HG02981 (cell line): ENCODE measurements at regions not wholly inside any gene's neighbourhood (a gene's known extent, or its start where the extent isn't known, plus 50 kb on each side); places are given as distances from the start of the nearest gene placed in this dataset.

Experiments
- ATAC-seq: cut with Tn5 transposase; IDR thresholded peaks from one replicate; pipeline ENCODE4 v1.9.1; 2021; ENCODE audit warnings: mild to moderate bottlenecking, moderate library complexity; ENCODE audit not compliant: unreplicated experiment

DNA sequence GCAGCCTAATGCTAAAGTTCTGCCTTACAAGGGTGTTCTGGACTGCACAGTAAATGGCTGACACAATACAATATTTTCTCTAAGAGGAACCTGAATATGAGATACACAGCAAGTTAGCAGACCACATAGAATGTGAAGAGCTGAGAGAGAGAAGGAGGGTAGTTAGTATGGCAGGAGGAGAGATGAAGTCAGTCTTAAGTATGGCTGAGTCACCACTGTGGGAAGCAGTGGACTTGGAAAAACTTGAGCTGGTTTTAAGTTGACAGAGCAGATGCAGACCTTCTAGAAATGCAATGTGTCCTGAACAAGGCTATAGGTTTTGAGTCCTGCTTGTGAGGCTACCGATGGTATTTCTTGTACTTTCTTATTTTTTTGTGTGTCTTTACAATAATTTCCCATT, 172.5 kb downstream of the SH2D1A start:
- no peak for ATAC-seq

DNA sequence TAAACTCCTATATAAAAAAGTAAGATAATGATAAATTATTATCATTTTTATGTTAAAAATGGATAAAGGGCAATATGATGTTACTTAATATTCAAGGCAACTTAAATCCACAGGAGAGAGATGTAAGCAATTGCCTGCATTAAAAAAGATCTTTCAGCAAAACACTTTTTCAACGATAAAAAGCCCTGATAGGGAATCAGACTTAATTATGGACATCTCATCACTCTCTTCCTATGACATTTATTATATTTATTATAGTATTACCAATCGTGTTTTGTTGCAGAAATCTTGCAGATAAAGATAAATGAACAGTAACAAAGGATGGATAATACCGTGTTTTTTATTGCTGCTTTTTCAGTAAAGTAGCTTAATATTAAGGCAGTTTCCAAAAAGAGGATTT, 178.5 kb downstream of the SH2D1A start:
- no peak for ATAC-seq

DNA sequence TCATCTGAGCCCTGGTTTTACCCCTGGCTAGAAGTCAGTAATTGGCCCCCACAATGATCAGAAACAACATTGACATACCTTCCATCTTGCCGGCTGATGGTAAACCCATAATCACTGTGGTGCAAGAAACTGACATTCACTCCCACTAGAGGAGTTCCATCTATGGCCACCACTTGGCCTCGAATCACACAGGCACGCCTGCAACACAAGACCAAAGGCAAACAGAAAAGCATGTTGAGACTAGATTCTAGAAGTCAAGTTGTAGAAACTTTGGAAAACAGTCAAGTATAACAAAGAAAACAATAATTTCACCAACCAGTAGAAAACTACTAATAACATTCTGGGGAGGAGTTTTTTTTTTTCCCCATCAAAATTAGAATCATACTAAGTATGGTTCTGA, 183.4 kb downstream of the SH2D1A start:
- no peak for ATAC-seq

DNA sequence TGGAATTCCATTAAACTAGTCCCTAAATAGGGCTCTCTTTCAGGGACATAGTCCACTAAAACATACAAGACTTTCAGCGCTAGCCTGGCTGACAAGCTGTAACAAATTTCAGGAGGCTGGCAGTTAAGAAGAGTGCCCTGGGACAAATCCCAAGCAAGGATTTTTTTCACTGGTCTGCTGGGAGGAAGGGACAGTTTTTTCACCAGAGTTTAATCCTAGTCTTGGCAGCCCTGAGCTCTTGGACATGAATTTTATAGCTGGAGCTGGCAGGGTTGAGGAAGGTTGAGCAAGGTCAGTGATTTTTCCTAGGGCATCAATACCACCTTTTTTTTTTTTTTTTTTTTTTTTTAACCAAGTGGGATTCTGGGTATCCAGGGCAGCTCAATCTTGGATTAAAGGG, 184.4 kb downstream of the SH2D1A start:
- ATAC-seq: no peak

DNA sequence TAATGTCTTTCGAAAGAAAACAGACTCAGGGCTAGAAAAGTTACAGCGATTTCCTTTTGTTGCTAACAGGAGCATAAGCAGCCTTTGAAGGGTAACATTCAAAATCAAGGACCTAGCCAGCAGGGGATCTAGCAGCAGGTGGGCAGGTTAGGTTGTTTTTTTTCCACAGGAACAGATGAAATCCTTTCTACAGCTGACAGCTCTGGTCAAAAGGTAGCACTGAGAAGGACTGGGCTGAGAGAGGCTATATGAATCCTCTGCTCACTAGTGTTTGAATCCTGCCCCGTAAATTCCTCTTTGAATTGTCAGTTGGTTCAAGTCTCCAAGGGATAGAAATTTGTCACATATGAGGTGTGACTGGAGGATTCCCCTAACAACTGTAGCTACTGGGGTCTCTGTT, 188.2 kb downstream of the SH2D1A start:
- no peak for ATAC-seq

DNA sequence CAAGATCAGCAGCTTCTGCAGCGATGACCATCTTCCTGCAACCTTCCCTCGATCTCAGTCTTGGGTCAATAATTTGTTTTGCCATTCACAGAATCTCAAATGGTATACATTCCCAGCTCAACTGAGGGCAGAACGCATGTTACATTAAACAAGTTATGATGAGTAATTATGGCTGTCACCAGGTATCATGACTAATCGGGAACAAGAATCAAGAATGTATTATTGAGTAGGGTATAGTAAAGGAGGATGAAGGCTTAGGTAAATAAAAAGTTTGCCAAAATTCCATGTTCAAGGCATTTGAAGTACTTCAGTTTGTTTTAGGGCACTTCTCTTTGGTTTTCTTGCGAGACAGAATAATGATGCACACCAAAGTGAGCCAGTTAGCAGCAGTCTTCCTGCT, 194.1 kb downstream of the SH2D1A start:
- ATAC-seq: no peak

DNA sequence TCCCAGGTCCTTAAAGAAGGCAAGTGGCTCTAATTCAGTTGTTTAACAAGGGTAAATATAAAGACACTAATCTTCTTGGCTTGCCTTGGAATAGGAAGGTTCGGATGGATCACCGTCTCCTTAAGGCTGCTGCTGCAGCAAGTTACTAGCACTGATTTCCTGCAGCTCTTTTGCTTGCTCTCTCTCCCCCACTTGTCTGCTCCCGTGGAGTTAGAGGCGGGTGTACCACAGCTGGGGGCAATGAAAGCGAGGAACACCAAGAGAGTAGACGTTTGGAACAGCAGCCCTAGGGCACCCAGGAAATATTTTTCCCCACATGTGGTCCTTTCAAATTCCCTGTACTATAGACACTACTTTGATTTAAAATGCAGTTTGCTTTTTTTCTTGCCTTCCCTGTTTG, 202.2 kb downstream of the SH2D1A start:
- ATAC-seq: no peak

DNA sequence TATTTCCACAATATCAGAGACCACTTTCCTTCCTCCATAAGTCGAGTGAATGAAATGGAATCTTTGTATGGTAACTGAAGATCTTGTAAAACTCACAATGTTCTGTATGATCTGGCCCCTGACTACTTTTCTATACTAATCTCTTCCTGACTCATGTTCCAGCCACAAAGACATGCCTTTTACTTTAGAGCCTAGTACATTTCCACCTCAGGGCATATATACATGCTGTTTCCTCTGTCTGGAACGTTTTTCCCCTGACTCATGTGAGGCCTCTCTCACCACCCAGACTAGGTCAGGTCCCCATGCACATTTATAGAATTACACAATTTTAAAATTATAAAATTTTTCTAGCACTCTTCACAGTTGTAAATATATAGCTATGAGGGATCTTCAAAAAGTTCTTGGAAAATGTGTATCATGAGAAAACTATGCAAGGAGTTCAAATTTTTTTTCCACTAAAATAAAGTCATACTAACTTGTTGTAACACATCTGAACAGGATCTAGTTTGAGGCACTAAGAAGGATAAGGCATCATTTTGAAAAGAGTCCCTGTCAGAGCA, 208.8 kb downstream of the SH2D1A start:
- ATAC-seq: no peak

DNA sequence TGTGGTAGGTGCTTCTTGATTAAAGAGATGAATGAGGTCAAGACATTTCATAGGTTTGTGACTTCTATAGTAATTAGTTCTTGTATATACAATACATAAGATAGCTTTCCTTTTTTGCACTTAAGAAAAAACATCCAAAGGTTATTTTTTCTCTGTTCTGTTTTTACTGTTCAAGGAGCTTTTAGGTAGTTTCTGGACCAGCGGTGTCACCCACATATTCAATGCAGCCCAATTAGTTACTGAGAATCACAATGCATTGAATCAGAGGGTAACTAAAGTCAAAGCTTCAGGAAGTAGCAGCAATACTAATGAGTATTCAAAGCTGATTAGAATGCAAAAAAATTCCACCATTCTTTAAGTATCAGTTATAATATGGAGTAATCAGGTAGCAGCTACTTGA, 211.6 kb downstream of the SH2D1A start:
- no peak for ATAC-seq

DNA sequence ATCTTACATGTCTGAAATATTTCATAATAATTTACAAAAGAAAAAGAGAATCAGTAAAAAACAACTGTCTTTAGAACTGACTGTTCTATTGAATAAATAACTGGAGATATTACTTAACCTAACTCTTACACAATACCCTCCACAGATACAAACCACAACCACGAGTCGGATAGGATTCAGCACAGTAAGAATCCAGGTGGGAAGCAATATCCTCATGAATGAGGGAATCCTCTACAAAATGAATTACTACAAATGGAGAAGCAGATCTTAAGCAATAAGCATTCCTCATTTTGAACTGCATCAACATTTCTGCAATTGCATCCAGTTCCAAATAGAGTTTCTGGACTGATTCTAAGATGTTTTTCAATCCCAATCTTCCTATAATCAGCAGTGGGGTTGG, 227.1 kb downstream of the SH2D1A start:
- no peak for ATAC-seq

DNA sequence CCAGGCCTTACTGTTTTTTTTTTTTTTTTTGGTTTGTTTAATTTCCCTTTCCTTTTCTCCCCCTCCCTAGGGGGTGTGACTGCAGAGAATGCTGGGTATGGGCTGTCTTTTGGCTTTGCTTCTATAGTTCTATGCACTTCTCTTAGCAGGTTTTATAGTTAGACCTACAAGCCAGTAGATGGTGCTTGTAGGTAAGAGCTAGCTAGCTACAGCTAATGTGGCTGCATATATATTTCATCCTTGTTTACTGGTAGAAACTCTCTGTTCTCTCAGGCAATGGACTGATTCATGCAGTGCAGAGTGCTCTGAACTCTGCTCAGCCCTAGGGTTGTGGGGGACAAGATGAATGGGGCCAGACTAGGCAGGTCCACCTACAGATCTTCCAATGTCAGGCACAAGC, 246.4 kb downstream of the SH2D1A start:
- ATAC-seq: no peak

DNA sequence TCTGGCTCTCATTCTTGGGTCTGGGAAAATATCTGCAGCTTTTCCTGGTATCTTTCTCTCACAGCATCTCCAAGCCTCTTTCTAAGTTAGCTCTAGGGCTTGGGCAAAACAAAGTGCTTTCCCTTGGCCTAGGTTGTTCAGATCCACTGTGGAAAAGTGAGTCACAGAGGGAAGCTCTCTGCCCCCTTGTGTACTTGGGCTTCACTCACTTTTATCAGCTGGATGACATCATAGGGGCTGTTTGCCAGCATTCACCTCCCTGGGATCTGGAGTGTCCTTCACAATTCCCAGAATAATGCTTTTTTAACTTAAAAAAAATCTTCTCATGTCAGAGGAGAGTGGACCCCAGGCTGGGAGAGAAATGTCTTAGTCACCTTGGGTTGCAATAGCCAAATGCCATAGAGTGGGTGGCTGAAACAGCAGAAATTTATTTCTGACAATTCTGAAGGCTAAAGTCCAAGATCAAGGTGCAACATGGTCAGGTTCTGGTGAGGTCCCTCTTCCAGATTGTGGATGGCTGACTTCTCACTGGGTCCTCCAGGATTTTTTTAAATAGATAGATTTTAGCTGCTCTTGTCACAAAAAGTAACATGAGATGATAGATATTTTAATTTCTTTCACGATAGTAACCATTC, 247.8 kb downstream of the SH2D1A start:
- no peak for ATAC-seq

DNA sequence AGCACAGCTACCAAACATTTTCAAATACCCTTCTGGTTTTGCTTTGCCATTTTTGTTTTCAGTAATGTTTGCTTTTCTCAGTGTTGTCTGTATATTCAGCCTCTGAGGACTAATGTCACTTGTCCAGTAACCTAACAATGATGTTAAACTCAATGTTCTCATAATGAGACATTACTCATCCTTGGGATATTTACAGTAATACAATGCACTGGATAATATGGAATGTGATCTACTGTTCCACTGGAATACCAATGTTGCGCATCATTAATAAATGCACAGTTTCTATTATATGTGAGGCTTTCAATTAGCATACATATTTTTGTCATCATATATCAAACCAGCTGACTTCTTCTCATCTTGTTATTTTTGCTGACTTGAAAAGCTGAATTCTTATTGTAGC, 259.1 kb downstream of the SH2D1A start:
- no peak for ATAC-seq

DNA sequence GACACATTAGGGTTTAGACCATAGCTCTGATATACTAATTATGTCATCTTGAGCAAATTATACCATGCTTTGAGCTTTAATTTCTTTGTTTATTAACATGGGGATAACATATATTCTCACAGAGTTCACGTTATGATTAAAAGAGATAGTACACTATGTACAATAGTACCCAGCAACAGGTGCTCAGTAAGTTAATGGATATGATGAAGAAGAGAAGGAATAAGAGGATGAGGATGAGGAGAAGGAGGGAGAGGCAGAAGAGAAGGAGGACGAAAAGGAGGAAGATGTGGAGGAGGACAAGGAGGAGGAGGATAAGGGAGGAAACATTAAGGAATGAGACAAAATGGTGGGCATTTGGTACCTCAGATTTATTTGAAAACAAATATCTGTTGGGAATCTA, 260.4 kb downstream of the SH2D1A start:
- ATAC-seq: no peak

DNA sequence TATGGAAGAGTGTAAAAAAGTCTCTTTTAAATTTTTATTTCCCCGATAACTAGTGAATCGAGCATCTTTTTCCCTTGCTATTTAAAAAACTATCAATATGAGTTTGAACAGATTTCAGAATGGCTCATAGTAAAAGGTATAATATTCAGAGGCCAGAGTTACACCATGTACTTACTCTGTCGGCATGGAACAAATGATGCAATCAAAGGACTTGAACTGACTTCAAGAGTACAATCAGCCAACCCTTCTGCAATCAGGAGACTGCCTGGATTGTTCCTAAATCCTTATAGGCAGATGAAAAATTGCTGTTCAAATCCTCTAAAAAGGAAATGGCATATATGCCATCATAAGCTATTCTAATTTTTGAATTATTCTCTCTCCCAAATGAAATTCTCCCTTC, 273.3 kb downstream of the SH2D1A start:
- no peak for ATAC-seq

DNA sequence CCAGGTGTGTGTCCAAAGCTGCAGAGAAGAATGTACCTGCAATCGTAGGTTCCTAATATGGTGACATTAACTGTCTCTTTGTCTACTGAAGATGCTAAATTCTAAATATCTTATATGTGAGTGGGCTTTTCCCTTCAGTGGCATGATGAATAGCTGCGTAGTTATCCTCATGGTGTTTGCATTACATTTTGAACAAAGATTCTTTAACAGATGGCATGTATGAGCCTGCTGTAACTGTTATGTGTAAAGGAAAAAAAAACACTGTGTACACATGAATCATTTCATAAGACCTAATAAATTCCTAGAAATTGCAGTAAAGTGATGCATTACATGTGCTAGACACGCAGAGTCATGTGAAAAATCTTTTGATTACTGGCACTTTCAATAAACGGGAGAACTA, 288.0 kb downstream of the SH2D1A start:
- ATAC-seq: no peak

DNA sequence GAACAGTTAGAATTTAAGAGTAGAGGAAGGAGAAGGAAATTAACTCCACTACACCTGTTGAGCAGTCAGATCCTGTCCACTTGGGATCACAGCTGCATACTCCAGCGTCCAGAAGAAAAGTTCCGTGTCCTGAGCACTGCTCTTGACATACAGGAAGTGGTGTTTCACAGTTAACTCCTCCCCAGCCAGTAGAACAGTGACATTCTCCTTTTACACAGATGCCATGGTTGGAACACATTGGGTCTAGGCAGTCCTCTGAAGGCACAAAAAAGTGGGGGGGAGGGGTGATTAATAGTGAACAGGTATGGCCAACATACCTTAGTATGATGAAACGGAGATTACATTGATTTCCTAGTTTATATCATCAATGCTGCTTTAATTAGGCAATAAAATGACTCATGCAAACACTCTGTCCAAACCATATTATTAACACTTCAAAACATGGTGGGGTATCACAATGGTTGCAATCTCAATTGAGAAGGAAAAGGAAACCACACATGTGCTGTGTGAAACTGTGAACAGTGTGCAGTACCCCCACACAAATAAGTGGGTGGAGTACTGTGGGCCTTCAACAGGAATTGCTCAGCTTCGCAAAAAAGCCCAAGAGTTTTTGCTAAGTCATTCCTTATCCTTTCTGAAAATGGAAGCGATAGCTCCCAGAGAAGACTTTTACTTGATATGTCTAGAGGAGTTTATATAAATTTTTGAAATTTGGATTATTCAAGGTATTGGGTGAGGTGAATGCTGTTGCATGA, 295.6 kb downstream of the SH2D1A start:
- ATAC-seq: no peak

DNA sequence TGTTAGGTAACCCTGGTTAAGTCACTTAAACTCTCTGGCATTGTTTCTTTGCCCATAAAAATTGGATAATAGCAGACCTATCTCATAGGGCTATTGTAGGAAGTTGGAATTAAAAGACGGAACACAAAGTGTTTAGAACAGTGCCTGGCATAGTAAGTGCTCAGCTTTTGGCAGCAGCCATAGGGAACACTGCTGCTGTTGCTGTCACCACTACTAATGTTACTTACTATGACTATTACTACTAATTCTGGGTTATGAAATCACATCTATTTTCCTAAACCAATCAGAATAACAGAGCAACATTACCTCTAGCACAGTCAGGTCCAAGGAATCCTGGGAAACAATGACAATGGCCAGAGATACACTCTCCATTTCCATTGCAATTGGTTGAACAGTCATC, 300.0 kb downstream of the SH2D1A start:
- ATAC-seq: no peak

DNA sequence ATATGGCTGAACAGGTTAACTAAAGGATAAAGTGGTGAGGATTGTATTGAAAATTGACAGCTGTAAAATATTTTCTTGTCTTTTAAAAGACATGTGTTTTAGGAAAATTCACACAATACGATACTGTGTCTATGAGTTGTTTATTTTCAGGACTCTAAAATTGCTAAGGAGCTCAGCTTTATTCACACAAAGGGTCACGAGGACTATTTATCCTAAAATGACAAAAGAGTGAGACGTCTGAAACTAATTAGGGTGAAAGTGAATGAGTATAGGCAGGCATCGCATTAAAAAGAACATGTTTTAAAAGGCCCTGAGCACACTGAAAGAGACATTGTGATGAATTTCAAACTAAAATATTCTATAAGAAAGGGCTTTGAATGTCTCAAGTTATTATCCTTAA, 304.7 kb downstream of the SH2D1A start:
- ATAC-seq: no peak

DNA sequence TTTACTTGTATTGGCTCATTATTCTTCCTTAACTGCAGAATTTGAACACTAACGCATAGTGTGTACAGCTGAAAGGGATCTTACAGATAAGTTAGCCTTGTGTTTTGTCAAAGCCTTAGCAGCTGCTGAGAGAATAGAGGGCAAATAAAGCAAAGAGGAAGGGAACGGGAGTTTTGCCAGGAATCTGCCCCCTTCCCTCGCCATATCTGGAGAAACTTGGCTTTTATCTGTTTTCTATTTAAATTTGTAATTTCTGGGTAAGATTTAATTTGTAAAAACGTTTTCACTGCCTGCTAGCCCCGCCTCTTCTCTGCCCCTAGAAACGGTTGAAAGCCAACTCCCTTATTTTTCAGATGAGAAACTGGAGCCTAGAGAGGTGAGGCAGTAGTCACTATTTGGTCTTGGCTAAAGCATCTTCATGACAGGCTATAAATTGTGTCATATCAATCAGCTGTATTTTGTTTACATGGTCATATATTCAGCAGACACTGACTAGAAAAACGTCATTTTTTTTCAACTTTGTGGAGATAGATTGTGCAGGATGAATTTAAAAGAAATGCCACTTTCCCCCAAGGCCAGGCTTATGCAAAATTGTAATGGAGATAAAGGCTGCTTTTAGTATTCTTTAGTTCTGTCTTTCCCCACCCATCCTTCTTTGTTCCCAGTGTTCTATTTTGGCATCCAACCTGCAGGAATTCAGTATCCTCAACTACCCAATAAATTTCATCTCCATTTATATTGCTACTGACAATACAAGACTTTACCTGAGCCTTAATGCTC, 319.4 kb downstream of the SH2D1A start:
- no peak for ATAC-seq

DNA sequence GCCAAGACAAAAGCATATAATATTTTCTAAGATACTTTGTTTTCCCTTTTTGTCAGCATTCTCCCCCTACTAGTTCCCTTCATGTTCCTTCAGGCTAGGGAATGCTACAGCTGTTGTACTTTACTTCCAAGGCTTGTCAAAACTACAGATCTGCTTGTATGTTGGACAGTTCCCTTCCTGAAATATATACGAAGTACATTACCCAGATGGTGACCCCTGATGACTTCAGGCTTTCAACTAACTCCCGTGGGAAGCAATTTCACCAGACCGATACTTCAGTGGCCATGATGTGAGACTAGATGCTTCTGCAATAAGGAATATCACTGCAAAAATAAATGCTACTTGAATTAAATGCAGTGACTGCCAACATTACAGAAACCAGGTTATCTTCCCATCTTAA, 332.8 kb downstream of the SH2D1A start:
- ATAC-seq: no peak

DNA sequence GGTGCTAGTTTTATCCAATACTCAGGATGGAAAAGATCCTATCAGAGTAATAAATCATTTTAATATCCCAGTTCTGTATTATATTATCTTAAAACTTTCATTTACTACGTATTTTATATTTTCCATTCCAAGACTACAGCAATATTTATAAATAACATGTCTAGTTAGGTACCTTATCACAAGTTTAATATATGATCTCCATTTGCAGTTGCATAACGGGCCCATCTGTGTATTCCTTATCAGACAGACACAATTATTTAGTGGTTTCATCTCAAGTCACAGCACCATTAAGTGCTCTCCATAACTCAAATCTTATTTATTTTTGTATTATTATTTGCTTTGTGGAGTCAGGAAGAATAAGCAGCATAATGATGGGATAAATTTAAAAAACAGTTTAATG, 333.9 kb downstream of the SH2D1A start:
- no peak for ATAC-seq
